Common myeloid progenitor, CD34-positive (primary cell): ENCODE measurements at regions not wholly inside any gene's neighbourhood (a gene's known extent, or its start where the extent isn't known, plus 50 kb on each side); places are given as distances from the start of the nearest gene placed in this dataset.
A peak's percentile ranks its signal among the peaks of the same experiment; 100 is the strongest.
"Not testable (repeated sequence)": the region's sequence is repeated elsewhere in the genome, so short reads cannot be mapped to it uniquely, and the experiment has no call there.

Experiments used
- CTCF ChIA-PET: fragments of 350-600 bp; sonication (Branson Sonifier 250); formaldehyde crosslinking; loops from one replicate; lab custom pipeline; 2021; ENCODE audit warnings: antibody characterized with exemption; lab: Charles Lee
- POLR2A ChIA-PET: fragments of 350-600 bp; sonication (Branson Sonifier 250); formaldehyde crosslinking; loops from one replicate; lab custom pipeline; 2021; ENCODE audit warnings: antibody characterized with exemption; lab: Charles Lee
- DNase-seq, 3 donors: peaks; one replicate each; pipeline versions ENCODE4 v3.0.0 to v3.0.0-alpha.2; 2013
- H3K27ac ChIP-seq, 2 experiments: 1 replicate in 1 of 2; 2 replicates in 1 of 2; pipeline ENCODE4 v1.7.0; 2013; ENCODE audit warnings: inconsistent platforms in 2 of 2, low read length in 2 of 2, mild to moderate bottlenecking in 2 of 2, low read depth in 1 of 2, moderate library complexity in 1 of 2; ENCODE audit not compliant: severe bottlenecking in 2 of 2, insufficient read depth in 1 of 2, poor library complexity in 1 of 2
- H3K27me3 ChIP-seq, 5 experiments: replicated peaks in 2 of 5; 1 replicate in 3 of 5; 2 replicates in 2 of 5; pipeline versions ENCODE4 v1.6.1 to v1.7.0; 2013; ENCODE audit warnings: low read length in 4 of 5, mild to moderate bottlenecking in 2 of 5, moderate library complexity in 2 of 5, inconsistent platforms in 1 of 5; ENCODE audit not compliant: insufficient read depth in 5 of 5, control insufficient read depth in 4 of 5
- H3K36me3 ChIP-seq, 4 experiments: 1 replicate in 2 of 4; 2 replicates in 2 of 4; pipeline versions ENCODE4 v1.6.1 to v1.7.0; 2013; ENCODE audit warnings: low read length in 3 of 4, control low read depth in 1 of 4, mild to moderate bottlenecking in 1 of 4; ENCODE audit not compliant: control insufficient read depth in 4 of 4, insufficient read depth in 4 of 4
- H3K4me1 ChIP-seq, 4 experiments: 1 replicate in 3 of 4; 2 replicates in 1 of 4; pipeline versions ENCODE4 v1.6.1 to v1.7.1; 2013; ENCODE audit warnings: low read length in 3 of 4, mild to moderate bottlenecking in 3 of 4, control low read depth in 1 of 4, inconsistent platforms in 1 of 4, moderate library complexity in 1 of 4; ENCODE audit not compliant: control insufficient read depth in 4 of 4, insufficient read depth in 4 of 4; ENCODE audit errors: control extremely low read depth in 1 of 4
- H3K4me3 ChIP-seq, 7 experiments: 1 replicate in 4 of 7; 2 replicates in 3 of 7; pipeline versions ENCODE4 v1.5.1 to v1.7.0; 2013; ENCODE audit warnings: mild to moderate bottlenecking in 7 of 7, low read length in 6 of 7, moderate library complexity in 6 of 7, inconsistent platforms in 2 of 7, low read depth in 2 of 7, control low read depth in 1 of 7; ENCODE audit not compliant: insufficient read depth in 4 of 7, control insufficient read depth in 1 of 7; ENCODE audit errors: extremely low read depth in 1 of 7
- H3K9me3 ChIP-seq, 5 experiments: 1 replicate in 4 of 5; 2 replicates in 1 of 5; pipeline versions ENCODE4 v1.6.1 to v1.7.1; 2013; ENCODE audit warnings: low read length in 4 of 5, mild to moderate bottlenecking in 2 of 5, inconsistent platforms in 1 of 5, low read depth in 1 of 5, moderate library complexity in 1 of 5; ENCODE audit not compliant: control insufficient read depth in 4 of 5, insufficient read depth in 2 of 5; ENCODE audit errors: control extremely low read depth in 1 of 5
- WGBS: methylation state at CpG from one replicate; pipeline ENCODE4 v1.1.5; 2013; ENCODE audit not compliant: insufficient coverage; 5-methylcytosine and 5-hydroxymethylcytosine counted together

DNA sequence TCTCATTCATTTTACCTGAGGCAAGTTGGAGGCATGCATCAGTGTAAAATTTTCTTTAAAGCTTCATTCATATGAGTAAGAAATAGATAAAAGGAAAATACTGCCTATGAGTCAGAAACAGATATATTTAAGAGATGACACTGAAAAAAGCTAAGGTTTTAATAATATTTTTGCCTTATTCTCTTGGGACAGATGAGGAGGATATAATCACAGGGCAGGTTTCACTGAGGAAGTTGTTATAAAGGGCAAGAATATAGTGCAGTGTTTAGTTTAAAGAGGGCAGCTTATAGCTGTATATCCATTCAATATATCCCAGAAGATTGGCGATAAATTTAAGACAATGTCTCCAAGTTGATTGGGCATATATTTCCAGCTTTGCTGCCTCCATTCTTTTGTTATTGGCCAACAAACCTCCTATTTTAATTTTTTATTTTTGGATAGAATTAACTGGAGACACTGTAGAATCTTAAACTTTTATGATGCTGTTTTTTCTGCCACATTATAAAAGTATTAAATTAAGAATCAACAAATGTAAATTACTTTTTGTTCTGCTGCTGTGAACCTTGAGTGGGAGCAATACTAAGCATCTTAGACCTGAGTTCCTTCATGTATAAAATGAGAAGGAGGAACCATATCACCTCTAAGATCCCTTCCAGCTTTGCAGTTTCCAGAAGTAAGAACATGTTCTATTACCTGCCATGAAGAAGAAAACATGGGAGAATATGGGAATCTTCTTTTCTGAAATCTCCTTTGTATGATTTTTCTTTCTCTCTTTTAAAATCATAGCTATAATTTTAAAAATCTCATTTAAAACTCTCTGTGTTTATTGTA, 171.6 kb downstream of the S1PR1 start:
- no peaks in the 10 kb centered on the region for H3K36me3 ChIP-seq
- no peak for DNase-seq
- no peaks in the 10 kb centered on the region for H3K9me3 ChIP-seq
- H3K4me1 ChIP-seq = peaks cover 0 to 6% (median 3%) of the 10 kb centered on the region in 4 experiments
- WGBS = no CpG with 5 or more reads among the region's 1 CpG
- H3K27ac ChIP-seq = no peak overlapping the region
- H3K4me3 ChIP-seq = no peak overlapping the region
- CTCF ChIA-PET = interaction anchor here (0.9 kb wide), 1 partner anchor 11 kb away, joined by 3 read pairs; no protein-coding TSS in a partner anchor
- POLR2A ChIA-PET = no interaction called here
- no peaks in the 10 kb centered on the region for H3K27me3 ChIP-seq

- H3K9me3 ChIP-seq = no peaks in the 10 kb centered on the region
- no peak overlapping the region for H3K4me3 ChIP-seq
- peaks cover 0 to 6% (median 3%) of the 10 kb centered on the region in 4 experiments for H3K4me1 ChIP-seq
- ChIA-PET CTCF (no interaction called here), POLR2A (no interaction called here)
- no peak for DNase-seq
- H3K27me3 ChIP-seq = no peaks in the 10 kb centered on the region
- H3K36me3 ChIP-seq = no peaks in the 10 kb centered on the region
- no peak overlapping the region for H3K27ac ChIP-seq
Observed at GRCh38 chr1:101409102-101409501, 172.3 kb downstream of the S1PR1 start.

DNA sequence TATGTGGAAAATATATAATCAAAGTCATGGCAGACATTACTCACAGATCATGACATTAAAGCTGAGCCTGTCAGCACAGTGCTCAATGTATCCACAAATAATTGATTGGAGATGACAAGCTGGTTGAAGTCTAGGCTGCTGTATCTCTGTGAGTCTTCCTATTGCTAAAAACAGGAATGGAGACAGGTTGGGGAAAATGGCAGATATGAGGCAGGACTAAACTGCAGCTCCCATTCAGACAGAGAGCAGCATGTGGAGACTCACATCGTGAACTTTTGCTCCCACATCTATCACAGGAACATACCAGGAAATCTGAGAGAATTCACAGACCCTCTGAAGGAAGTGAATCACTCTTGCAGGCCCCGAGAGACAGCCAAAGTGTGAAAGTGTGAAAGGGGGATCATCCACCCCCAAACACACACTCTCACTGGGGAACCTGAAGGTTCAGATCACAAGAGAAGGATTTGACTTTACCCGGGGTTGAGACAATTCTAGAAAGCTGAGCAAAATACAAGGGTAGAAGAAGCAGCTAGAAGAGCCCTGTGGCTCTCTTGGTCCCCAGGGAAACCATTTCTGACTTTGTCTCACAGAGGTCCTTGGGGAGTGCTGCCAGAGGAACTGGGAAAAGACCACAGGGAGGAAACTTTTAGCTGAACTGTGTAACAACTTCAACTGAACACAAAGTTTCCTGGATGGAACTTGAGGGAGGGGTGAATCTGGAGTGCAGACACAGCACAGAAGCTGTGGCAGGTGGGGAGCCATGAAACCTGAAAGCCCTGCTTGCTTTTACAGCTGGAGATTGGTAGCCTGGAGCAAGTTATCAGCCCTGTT, 173.4 kb downstream of the S1PR1 start:
- Histone ChIP-seq H3K4me1 (peaks cover 0 to 6% (median 3%) of the 10 kb centered on the region in 4 experiments), H3K4me3 (no peak overlapping the region), H3K9me3 (no peaks in the 10 kb centered on the region), H3K27ac (no peak overlapping the region), H3K36me3 (no peaks in the 10 kb centered on the region), H3K27me3 (no peaks in the 10 kb centered on the region)
- WGBS = 33% methylated on average over 1 of the region's 3 CpGs
- CTCF ChIA-PET = no interaction called here
- no peak for DNase-seq
- POLR2A ChIA-PET = no interaction called here

DNA sequence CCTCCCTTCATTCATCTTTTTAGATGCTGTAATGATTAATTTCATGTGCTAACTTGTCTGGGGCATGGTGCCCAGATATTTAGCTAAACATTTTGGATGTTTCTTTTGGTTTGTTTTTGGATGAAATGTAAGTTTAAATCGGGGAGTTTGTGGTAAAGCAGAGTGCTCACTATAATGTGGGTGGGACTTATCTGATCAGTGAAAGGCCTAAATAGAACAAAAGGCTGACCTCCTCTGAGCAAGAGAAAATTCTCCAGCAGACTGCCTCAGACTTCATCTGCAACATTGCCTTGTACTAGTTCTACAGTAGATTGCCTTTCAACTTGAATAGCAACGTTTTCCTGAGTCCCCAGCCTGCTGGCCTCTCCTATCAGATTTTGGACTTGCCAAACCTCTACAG, 183.6 kb downstream of the S1PR1 start:
- H3K4me1 ChIP-seq = no peaks in the 10 kb centered on the region
- WGBS = 38% methylated on average over 2 of the region's 2 CpGs
- ChIA-PET POLR2A (no interaction called here), CTCF (no interaction called here)
- peaks cover 0 to 7% (median 1%) of the 10 kb centered on the region in 5 experiments for H3K9me3 ChIP-seq
- H3K27ac ChIP-seq = no peak overlapping the region
- H3K27me3 ChIP-seq = no peaks in the 10 kb centered on the region
- H3K4me3 ChIP-seq = no peak overlapping the region
- no peaks in the 10 kb centered on the region for H3K36me3 ChIP-seq
- peak in 1 of 3 donors; percentile 4 for DNase-seq

- H3K27me3 ChIP-seq, H3K4me3 ChIP-seq, H3K4me1 ChIP-seq, H3K36me3 ChIP-seq, DNase-seq, POLR2A ChIA-PET, H3K27ac ChIP-seq: not testable (repeated sequence)
- peaks cover 0 to 25% (median 1%) of the 10 kb centered on the region in 5 experiments for H3K9me3 ChIP-seq
- CTCF ChIA-PET = interaction anchor here (1.3 kb wide), 1 partner anchor 10 kb away, joined by 3 read pairs; no protein-coding TSS in a partner anchor
- WGBS = no CpG with 5 or more reads among the region's 1 CpG
Observed at GRCh38 chr1:101428083-101428482, 191.3 kb downstream of the S1PR1 start.

- 100% methylated on average over 1 of the region's 1 CpG for WGBS
- CTCF ChIA-PET = interaction anchor here (1.3 kb wide), 1 partner anchor 9 kb away, joined by 3 read pairs; no protein-coding TSS in a partner anchor
- H3K4me3 ChIP-seq = no peak overlapping the region
Observed at GRCh38 chr1:101428562-101428961, 191.7 kb downstream of the S1PR1 start.

More at GRCh38 chr1:101428562-101428961, 191.7 kb downstream of the S1PR1 start:
- Histone ChIP-seq H3K36me3 (no peaks in the 10 kb centered on the region), H3K27me3 (no peaks in the 10 kb centered on the region), H3K27ac (no peak overlapping the region), H3K4me1 (no peaks in the 10 kb centered on the region), H3K9me3 (peaks cover 0 to 23% (median 1%) of the 10 kb centered on the region in 5 experiments)
- DNase-seq = no peak
- POLR2A ChIA-PET = no interaction called here
